GM13977 (cell line): ENCODE measurements at regions not wholly inside any gene's neighbourhood (a gene's known extent, or its start where the extent isn't known, plus 50 kb on each side); places are given as distances from the start of the nearest gene placed in this dataset.

Experiments
- DNase-seq: peaks from one replicate; pipeline ENCODE4 v3.0.0; 2012; ENCODE audit warnings: low spot score
- in situ Hi-C: fragments of 300-500 bp; cut with MboI; formaldehyde crosslinking; loops from one replicate; pipeline ENCODE4 v1.12.0; 2022; ENCODE audit warnings: low sequenced_read_pairs, low pct_unique_long_range_greater_than_20kb, mixed read lengths, inconsistent platforms; ENCODE audit not compliant: unreplicated experiment
- TF ChIP-seq, protein P1 (sequence below): IDR thresholded peaks from 2 replicates; pipeline ENCODE4 v1.5.1; 2012; ENCODE audit warnings: mild to moderate bottlenecking, control low read depth; ENCODE audit not compliant: insufficient read depth; ENCODE audit errors: extremely low read depth, missing control alignments

DNA sequence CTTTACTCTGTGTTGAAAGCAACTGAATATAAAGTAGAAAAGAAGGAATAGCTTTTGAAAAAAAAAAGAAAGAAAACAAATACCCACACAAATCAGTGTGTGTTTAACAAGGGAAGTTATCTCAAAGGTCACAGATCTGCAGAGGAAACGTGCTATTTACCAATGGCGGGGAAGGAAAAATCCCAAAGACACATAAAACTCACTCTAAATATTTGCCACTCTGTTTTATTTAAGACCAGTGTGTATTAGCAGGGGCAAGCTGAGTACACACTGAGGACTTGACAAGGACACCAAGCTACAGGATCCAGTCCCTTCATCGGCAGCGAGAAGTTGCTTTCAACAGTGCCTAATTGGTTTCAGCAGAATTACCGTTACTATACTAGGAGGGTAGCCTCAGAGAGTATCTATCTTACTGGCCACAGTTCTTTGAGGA is 252.5 kb downstream of the DEPDC1B start:
- in situ Hi-C loops = no loop called here
- no peak for DNase-seq

DNA sequence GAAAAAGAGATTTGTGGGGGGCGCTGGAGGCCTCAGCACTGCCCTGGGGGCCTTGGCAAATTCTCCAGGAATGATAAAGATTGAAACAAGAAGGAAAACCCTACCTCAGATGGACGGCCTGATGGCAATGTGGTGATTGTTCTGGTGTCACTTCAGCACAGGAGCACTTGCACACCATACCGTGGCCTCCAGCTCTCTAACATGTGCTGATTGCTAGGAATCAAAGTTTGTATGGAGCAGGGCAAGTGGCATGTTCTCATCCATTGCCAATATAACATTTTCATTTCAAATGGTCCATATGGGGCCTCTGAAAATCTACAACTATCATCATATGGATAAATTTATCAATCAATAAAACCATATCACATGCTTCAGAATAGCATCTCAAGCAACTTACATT is 253.0 kb downstream of the DEPDC1B start:
- in situ Hi-C loops = no loop called here
- TF ChIP-seq, protein P1, sequence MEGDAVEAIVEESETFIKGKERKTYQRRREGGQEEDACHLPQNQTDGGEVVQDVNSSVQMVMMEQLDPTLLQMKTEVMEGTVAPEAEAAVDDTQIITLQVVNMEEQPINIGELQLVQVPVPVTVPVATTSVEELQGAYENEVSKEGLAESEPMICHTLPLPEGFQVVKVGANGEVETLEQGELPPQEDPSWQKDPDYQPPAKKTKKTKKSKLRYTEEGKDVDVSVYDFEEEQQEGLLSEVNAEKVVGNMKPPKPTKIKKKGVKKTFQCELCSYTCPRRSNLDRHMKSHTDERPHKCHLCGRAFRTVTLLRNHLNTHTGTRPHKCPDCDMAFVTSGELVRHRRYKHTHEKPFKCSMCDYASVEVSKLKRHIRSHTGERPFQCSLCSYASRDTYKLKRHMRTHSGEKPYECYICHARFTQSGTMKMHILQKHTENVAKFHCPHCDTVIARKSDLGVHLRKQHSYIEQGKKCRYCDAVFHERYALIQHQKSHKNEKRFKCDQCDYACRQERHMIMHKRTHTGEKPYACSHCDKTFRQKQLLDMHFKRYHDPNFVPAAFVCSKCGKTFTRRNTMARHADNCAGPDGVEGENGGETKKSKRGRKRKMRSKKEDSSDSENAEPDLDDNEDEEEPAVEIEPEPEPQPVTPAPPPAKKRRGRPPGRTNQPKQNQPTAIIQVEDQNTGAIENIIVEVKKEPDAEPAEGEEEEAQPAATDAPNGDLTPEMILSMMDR = no peak
- DNase-seq = no peak

More for the DNA sequence above, 252.5 kb downstream of the DEPDC1B start:
- TF ChIP-seq, protein P1 = no peak

DNA sequence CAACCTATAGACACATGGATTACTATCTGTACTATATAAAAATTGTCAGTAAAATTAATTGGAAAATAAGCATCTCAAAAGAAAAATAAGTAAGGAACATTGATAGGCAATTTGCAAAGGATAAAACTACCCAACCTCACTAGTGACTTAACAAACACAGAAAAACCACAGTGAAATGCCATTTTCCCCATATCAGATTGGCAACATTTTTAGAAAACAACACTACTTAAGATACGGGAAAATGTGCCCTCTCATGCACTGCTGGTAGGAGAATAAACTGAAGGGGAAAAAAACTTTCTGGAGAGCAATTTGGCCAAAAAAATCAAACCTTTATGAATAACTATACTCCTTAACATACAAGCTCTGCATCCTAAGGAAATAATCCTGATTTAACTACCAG is 254.0 kb downstream of the DEPDC1B start:
- no peak for DNase-seq
- in situ Hi-C loops = no loop called here
- TF ChIP-seq, protein P1 = no peak

DNA sequence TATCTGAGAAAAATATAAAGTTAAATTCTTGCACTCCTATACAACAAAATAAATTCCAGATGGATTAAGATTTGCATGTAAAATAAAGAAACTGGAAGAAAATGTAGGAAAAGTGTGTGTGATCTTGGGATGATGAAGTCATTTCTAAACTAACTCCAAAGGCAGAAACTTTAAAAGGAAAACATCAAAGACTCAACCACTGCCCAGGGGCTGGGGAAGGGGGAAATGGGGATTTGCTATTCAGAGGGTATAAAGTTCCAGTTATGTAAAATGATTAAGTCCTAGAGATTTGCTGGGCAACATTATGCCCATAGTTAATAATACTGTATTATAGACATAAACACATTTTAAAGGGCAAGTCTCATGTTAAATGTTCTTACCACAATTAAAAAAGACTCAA is 254.5 kb downstream of the DEPDC1B start:
- in situ Hi-C loops = no loop called here
- TF ChIP-seq, protein P1 = no peak
- DNase-seq = no peak

DNA sequence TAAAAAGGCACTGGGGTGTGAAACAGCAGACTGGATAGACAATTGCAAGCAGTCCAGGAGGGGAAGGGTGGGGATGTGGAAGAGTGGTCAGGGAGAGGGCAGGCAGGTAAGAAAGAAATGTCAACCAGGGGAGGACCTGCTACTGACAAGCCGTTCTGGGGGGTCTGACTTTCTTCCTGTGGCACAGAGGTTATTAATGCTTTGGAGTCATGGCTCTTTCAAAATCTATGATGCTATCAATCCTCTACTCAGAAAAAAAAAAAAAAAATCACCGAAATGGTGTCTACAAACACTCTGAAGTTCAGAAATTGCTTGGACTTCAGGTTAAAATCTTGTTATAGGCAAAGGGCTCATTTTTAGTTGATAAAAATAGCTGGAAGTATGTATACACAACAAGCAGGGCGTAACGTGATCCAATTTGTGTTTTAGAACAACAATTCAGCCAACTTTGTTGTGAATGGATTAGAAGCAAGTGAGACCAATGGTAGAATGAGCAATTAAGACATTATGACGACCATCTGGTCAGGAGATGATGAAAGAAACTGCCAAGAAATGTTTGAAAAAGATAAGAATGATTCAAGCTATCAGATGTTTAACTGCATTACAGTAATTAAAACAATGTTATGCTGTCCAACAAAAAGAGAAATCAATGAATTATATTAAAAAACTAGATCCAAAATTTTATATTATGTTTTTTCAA is 255.2 kb downstream of the DEPDC1B start:
- in situ Hi-C loops = no loop called here
- DNase-seq = no peak
- TF ChIP-seq, protein P1 = no peak

DNA sequence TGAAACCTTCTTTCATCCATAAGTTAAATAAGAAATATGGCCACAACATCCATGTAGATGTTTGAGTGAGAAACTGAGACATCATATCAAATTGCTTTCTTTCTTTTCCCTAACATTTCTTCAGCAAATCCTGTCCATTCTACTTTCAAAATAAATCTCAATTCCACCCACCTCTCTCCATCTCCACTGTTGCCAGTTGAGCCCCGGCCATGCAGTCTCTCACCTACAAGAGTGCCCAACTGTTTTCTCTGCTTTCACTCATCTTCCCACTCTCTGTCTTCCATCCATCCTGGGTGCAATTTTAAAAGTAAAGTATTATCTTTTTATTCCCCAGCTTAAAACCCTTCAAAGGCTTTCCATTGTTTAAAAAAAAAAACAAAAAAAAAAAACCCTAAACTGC is 260.4 kb downstream of the DEPDC1B start:
- TF ChIP-seq, protein P1 = no peak
- no peak for DNase-seq
- in situ Hi-C loops = no loop called here

DNA sequence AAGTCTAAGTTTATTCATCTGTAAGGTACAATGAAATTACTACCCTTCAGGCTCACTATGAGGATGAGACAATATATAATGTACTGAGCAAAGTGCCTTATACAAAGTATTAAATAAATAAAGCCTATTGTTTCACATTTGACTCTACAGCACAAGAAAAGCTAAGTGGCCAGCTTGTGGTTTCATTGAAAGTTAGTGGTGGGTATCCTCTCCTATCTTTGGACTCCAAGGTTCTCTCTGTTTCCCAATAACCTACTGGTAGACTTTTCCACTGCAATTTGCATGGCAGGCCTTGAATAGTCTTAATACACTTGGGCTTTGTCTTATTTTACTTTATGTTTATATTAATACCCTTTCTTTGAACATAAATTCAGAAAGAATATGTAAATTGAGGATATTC is 262.7 kb downstream of the DEPDC1B start:
- TF ChIP-seq, protein P1 = no peak
- in situ Hi-C loops = no loop called here
- no peak for DNase-seq
